AG04449 (cell line): ENCODE measurements at regions not wholly inside any gene's neighbourhood (a gene's known extent, or its start where the extent isn't known, plus 50 kb on each side); places are given as distances from the start of the nearest gene placed in this dataset.

Experiments
- CTCF ChIA-PET: fragments of 350-600 bp; formaldehyde crosslinking; extraction: SDS; loops from one replicate; lab custom pipeline; 2021; ENCODE audit warnings: antibody characterized with exemption; lab: Yijun Ruan, JAX
- POLR2A ChIA-PET: fragments of 400-600, 350-600 bp; formaldehyde crosslinking; extraction: SDS; loops from one replicate; lab custom pipeline; 2020; ENCODE audit warnings: antibody characterized with exemption, inconsistent platforms; lab: Yijun Ruan, JAX
- DNase-seq: peaks from one replicate; pipeline ENCODE4 v3.0.0-alpha.2; 2010; ENCODE audit warnings: low read depth, low spot score
- H3K4me3 ChIP-seq: 2 replicates; pipeline ENCODE4 v1.5.1; 2011; ENCODE audit warnings: low read depth, mild to moderate bottlenecking, control low read depth, low read length
- CTCF ChIP-seq: IDR thresholded peaks from one replicate; pipeline ENCODE4 v1.5.1; 2011; ENCODE audit warnings: mild to moderate bottlenecking, moderate library complexity, low read length, control low read depth, inconsistent platforms; ENCODE audit not compliant: insufficient read depth; ENCODE audit errors: missing control alignments

DNA sequence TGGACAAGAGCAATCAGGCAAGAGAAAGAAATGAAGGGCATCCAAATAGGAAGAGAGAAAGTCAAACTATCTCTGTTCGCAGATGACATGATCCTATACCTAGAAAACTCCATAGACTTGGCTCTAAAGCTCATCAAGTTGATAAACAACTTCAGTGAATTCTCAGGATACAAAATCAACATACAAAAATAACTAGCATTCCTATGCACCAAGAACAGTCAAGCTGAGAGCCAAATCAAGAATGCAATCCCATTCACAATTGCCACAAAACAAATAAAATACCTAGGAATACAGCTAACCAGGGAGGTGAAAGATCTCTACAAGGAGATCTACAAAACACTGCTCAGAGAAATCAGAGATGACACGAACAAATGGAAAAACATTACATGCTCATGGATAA, 417.5 kb upstream of the ATP2B1 start:
- ChIA-PET POLR2A (no interaction called here), CTCF (no interaction called here)
- DNase-seq: no peak
- H3K4me3 ChIP-seq: no peak overlapping the region
- no peak for TF ChIP-seq CTCF

DNA sequence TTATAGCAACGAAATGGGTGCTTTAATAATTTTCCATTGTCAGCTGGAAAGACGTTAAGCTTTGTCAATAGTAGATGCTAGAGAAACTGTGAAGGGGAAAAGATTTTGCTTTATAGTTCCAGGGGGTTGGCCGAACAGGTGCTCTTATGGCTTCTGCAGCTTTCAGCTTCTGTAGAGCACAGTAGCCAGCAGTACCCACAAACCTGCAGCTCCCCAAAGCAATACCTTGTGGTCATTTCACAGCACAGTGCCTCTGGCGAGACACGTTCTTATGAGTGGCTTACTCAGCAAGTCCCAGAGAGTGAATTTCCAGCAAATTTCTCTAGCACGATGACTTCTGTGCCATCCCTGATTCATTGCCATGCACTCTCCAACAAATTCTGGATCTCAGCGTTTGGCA, 416.3 kb upstream of the ATP2B1 start:
- ChIA-PET POLR2A (no interaction called here), CTCF (no interaction called here)
- no peak for TF ChIP-seq CTCF
- DNase-seq: no peak
- no peak overlapping the region for H3K4me3 ChIP-seq

DNA sequence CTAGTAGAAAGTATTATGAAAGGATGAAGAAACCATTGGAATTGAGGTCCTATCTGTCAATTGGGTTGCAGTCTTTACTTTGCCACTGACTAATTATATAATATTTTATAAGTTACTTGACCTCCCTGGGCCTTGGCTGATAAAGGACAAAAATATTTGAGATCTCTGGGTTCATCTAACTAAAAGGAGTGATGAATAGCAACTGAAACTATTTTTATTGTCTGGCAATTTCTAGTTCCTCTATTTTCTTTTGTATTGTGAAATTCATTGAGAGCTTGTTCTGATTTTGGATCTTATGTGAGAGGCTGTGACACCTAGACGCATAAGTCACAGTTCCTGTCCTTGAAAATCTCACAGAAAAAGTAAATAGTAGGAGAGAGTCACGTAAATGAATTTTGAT, 415.7 kb upstream of the ATP2B1 start:
- POLR2A ChIA-PET: no interaction called here
- TF ChIP-seq CTCF: no peak
- H3K4me3 ChIP-seq: no peak overlapping the region
- CTCF ChIA-PET: no interaction called here
- no peak for DNase-seq

GRCh38 chr12:90122681-90123080, 414.0 kb upstream of the ATP2B1 start:
- H3K4me3 ChIP-seq: no peak overlapping the region
- DNase-seq: no peak
- TF ChIP-seq CTCF: no peak
- ChIA-PET CTCF (no interaction called here), POLR2A (no interaction called here)

DNA sequence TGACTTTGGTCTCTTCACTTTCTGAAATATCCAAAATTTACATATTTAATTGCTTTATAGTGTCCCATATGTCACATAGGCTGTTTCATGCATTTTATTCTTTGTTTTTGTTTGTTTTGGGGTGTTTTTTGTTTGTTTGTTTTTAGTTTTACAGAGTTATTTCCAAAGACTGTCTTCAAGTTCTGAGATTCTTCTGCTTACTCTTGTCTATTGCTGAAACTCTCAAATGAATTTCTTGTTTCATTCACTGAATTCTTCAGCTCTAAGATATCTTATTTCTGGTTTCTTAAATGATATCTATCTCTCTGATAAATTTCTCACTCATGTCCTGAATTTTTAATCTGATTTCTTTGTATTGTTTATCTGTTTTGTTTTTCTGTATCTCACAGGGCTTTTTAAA, 412.0 kb upstream of the ATP2B1 start:
- no peak overlapping the region for H3K4me3 ChIP-seq
- ChIA-PET CTCF (interaction anchor here (0.6 kb wide), 1 partner anchor 22 kb away, joined by 3 read pairs; no protein-coding TSS in a partner anchor), POLR2A (no interaction called here)
- no peak for DNase-seq
- no peak for TF ChIP-seq CTCF

GRCh38 chr12:90112666-90113065, 404.0 kb upstream of the ATP2B1 start:
- ChIA-PET POLR2A (interaction anchor here (0.6 kb wide), 1 partner anchor 75 kb away, joined by 3 read pairs; no protein-coding TSS in a partner anchor), CTCF (interaction anchor here (1.4 to 1.9 kb wide), 2 partner anchors 9 to 15 kb away, joined by 3 to 10 read pairs; no protein-coding TSS in a partner anchor)
- TF ChIP-seq CTCF: no peak
- no peak for DNase-seq
- H3K4me3 ChIP-seq: no peak overlapping the region
